Neuronal stem cell (in vitro differentiated cells): ENCODE measurements at regions not wholly inside any gene's neighbourhood (a gene's known extent, or its start where the extent isn't known, plus 50 kb on each side); places are given as distances from the start of the nearest gene placed in this dataset.

ENCODE experiments used
- DNase-seq: peaks from one replicate; pipeline ENCODE4 v3.0.0-alpha.2; 2013; ENCODE audit warnings: low spot score
- H2AFZ ChIP-seq: one replicate; pipeline ENCODE4 v1.6.1; 2013; ENCODE audit warnings: mild to moderate bottlenecking, low read length, inconsistent platforms
- H2AK5ac ChIP-seq: 2 replicates; pipeline ENCODE4 v1.6.1; 2013; ENCODE audit warnings: low read depth, mild to moderate bottlenecking, inconsistent platforms, low read length, moderate library complexity, mixed read lengths
- H2BK120ac ChIP-seq: 2 replicates; pipeline ENCODE4 v1.6.1; 2013; ENCODE audit warnings: low read depth, mild to moderate bottlenecking, inconsistent platforms, low read length, moderate library complexity, mixed read lengths
- H2BK12ac ChIP-seq: one replicate; pipeline ENCODE4 v1.6.1; 2013; ENCODE audit warnings: low read length, inconsistent platforms
- H2BK15ac ChIP-seq: 2 replicates; pipeline ENCODE4 v1.6.1; 2013; ENCODE audit warnings: mild to moderate bottlenecking, low read length, inconsistent platforms, mixed read lengths
- H2BK5ac ChIP-seq: one replicate; pipeline ENCODE4 v1.6.1; 2013; ENCODE audit warnings: inconsistent platforms, mild to moderate bottlenecking, low read length, moderate library complexity
- H3K14ac ChIP-seq: one replicate; pipeline ENCODE4 v1.6.1; 2013; ENCODE audit warnings: low read length, inconsistent platforms
- H3K18ac ChIP-seq: 2 replicates; pipeline ENCODE4 v1.6.1; 2013; ENCODE audit warnings: low read length, inconsistent platforms
- H3K23ac ChIP-seq: 2 replicates; pipeline ENCODE4 v1.6.1; 2013; ENCODE audit warnings: low read depth, mild to moderate bottlenecking, mixed read lengths, low read length, inconsistent platforms; ENCODE audit not compliant: poor library complexity
- H3K27ac ChIP-seq: replicated peaks from 3 replicates; pipeline ENCODE4 v1.5.1; 2013; ENCODE audit warnings: low read length, inconsistent platforms
- H3K27me3 ChIP-seq, 3 experiments: 2 replicates each; pipeline ENCODE4 v1.6.1; 2013; ENCODE audit warnings: low read length in 3 of 3, mild to moderate bottlenecking in 2 of 3, inconsistent platforms in 1 of 3, low read depth in 1 of 3, mixed read lengths in 1 of 3, moderate library complexity in 1 of 3; ENCODE audit not compliant: control insufficient read depth in 3 of 3, insufficient read depth in 3 of 3
- H3K36me3 ChIP-seq, 2 donors: replicated peaks in 1 of 2; 2 replicates each; pipeline ENCODE4 v1.6.1; 2013; ENCODE audit warnings: low read length in 2 of 2; ENCODE audit not compliant: control insufficient read depth in 2 of 2, insufficient read depth in 2 of 2
- H3K4ac ChIP-seq: 2 replicates; pipeline ENCODE4 v1.6.1; 2013; ENCODE audit warnings: inconsistent platforms, mild to moderate bottlenecking, low read length, moderate library complexity
- H3K4me1 ChIP-seq, 2 donors: 1 replicate in 1 of 2; 2 replicates in 1 of 2; pipeline ENCODE4 v1.6.1; 2013; ENCODE audit warnings: low read length in 2 of 2, low read depth in 1 of 2; ENCODE audit not compliant: control insufficient read depth in 2 of 2, insufficient read depth in 1 of 2
- H3K4me2 ChIP-seq: one replicate; pipeline ENCODE4 v1.6.1; 2013; ENCODE audit warnings: mild to moderate bottlenecking, low read length, inconsistent platforms; ENCODE audit not compliant: insufficient read depth, poor library complexity, severe bottlenecking
- H3K4me3 ChIP-seq, 2 donors: 2 replicates each; pipeline ENCODE4 v1.5.1; 2013; ENCODE audit warnings: low read length in 2 of 2, mild to moderate bottlenecking in 2 of 2, inconsistent platforms in 1 of 2, moderate library complexity in 1 of 2
- H3K79me1 ChIP-seq: one replicate; pipeline ENCODE4 v1.6.1; 2013; ENCODE audit warnings: low read depth, mild to moderate bottlenecking, inconsistent platforms, low read length, moderate library complexity
- H3K9ac ChIP-seq: one replicate; pipeline ENCODE4 v1.6.1; 2013; ENCODE audit warnings: mild to moderate bottlenecking, low read depth, low read length, inconsistent platforms; ENCODE audit not compliant: poor library complexity
- H3K9me3 ChIP-seq, 2 donors: replicated peaks in 1 of 2; 2 replicates each; pipeline versions ENCODE3 to v1.6.1; 2013; ENCODE audit warnings: low read length in 2 of 2, mild to moderate bottlenecking in 2 of 2, inconsistent platforms in 1 of 2, low read depth in 1 of 2, mixed read lengths in 1 of 2, moderate library complexity in 1 of 2; ENCODE audit not compliant: control insufficient read depth in 2 of 2, insufficient read depth in 1 of 2
- H4K8ac ChIP-seq: one replicate; pipeline ENCODE4 v1.6.1; 2013; ENCODE audit warnings: low read depth, mild to moderate bottlenecking, inconsistent platforms, low read length, moderate library complexity
- H4K91ac ChIP-seq: one replicate; pipeline ENCODE4 v1.6.1; 2013; ENCODE audit warnings: low read length, low read depth, mild to moderate bottlenecking, inconsistent platforms; ENCODE audit not compliant: poor library complexity
- WGBS, 2 donors: extraction: QIAGEN DNeasy Blood & Tissue Kit; methylation state at CpG; one replicate each; pipeline ENCODE4 v1.1.7; 2013; ENCODE audit warnings: missing lambda C conversion rate in 2 of 2, mixed read lengths in 1 of 2; ENCODE audit not compliant: insufficient read length in 2 of 2, insufficient replicate concordance in 1 of 2; ENCODE audit errors: extremely low coverage in 2 of 2; 5-methylcytosine and 5-hydroxymethylcytosine counted together

DNA sequence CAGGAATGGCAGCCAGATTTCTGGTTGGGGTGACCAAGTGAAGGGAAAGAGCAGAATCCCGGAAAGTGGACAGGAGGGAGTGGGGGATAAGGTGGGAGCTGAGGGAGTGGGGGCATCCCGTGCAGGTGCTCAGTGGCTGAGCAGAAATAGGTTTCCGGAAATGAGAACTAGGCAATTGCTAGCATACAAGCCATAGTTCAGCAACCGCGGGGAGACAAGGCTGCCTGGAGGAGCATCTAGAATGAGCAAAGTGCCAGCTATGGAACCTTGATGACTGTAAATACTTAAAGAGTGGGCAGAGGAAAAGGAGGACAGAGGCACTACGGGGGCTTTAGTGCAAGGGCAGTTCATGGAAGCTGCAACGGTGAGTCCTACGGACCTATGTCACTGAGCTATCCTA is 220.2 kb downstream of the BCL11A start:
- H3K79me1 ChIP-seq, result no peaks in the 10 kb centered on the region
- no peak overlapping the region for H3K14ac ChIP-seq
- H2AFZ ChIP-seq, result no peak overlapping the region
- no peak overlapping the region for H3K18ac ChIP-seq
- no peak overlapping the region for H4K91ac ChIP-seq
- H3K9ac ChIP-seq, result no peak overlapping the region
- no peak overlapping the region for H2BK120ac ChIP-seq
- no peak overlapping the region for H2BK12ac ChIP-seq
- no CpG with 5 or more reads among the region's 8 CpGs for WGBS, 2 donors
- H3K27ac ChIP-seq, result no peak overlapping the region
- no peak overlapping the region for H4K8ac ChIP-seq
- no peaks in the 10 kb centered on the region for H3K36me3 ChIP-seq
- H3K4me3 ChIP-seq, result no peak overlapping the region
- H3K4ac ChIP-seq, result no peak overlapping the region
- no peak overlapping the region for H2BK5ac ChIP-seq
- no peak overlapping the region for H2AK5ac ChIP-seq
- H3K9me3 ChIP-seq, result no peaks in the 10 kb centered on the region
- no peak overlapping the region for H2BK15ac ChIP-seq
- H3K27me3 ChIP-seq, result no peaks in the 10 kb centered on the region
- DNase-seq, result no peak
- peaks cover 0 to 4% of the 10 kb centered on the region in 2 donors for H3K4me1 ChIP-seq
- no peak overlapping the region for H3K23ac ChIP-seq
- H3K4me2 ChIP-seq, result no peak overlapping the region

DNA sequence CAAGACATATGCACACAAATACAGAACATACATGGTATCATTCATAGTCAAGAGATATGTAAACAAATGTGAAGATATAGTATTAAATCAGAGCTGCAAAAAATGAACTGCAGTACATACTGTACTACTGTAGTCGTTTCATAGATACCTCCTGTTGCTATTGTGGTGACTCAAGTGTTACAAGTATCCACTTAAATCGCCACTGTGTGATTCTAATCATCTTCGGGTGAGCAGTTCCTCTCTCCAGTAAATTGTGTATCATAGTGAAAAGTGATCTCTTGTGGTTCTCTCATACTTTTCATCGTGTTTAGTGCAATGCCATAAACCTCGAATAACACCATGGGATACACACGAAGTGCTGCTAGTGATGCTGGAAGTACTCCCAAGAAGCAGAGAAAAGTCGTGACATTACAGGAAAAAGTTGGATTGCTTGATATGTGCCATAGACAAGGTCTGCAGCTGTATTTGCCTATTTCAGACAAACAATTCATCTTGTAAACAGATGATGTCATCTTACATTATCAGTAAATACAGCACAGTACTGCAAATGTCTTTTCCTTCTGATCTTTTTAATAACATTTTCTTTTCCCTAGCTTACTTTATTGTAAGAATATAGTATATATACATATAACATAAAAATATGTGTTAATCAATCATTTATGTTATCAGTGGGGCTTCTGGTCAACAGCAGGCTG is 222.2 kb downstream of the BCL11A start:
- Histone ChIP-seq H3K27me3 (no peaks in the 10 kb centered on the region), H2BK12ac (no peak overlapping the region), H3K4me2 (no peak overlapping the region), H2BK15ac (no peak overlapping the region), H2BK120ac (no peak overlapping the region), H3K4me1 (peaks cover 0 to 2% of the 10 kb centered on the region in 2 donors), H4K8ac (no peak overlapping the region), H3K14ac (no peak overlapping the region), H3K9me3 (peaks cover 0 to 2% of the 10 kb centered on the region in 2 donors), H2AK5ac (no peak overlapping the region), H3K4ac (no peak overlapping the region), H2AFZ (no peak overlapping the region), H4K91ac (no peak overlapping the region), H3K36me3 (no peaks in the 10 kb centered on the region), H3K23ac (no peak overlapping the region), H3K79me1 (no peaks in the 10 kb centered on the region), H2BK5ac (no peak overlapping the region), H3K4me3 (no peak overlapping the region), H3K9ac (no peak overlapping the region), H3K18ac (no peak overlapping the region), H3K27ac (no peak overlapping the region)
- no peak for DNase-seq
- WGBS, 2 donors, result no CpG with 5 or more reads among the region's 7 CpGs

DNA sequence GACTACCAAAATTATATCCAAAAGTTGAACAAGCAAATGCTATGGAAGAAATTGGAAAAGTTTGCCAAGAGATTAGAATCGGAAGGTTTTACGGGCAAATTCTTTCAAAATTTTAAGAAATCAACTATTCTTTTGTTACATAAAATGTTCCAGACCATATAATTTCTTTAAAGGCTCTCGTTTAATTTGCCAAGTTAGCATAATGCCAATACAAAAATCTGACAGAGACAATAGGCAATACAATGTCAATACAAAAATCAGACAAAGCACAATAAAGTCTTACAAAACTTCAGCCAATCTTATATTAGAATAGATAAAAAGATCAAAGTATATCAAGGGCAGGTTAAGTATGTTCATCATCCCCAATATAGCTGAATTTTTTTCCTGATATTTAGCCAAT is 224.2 kb downstream of the BCL11A start:
- no CpG with 5 or more reads among the region's 3 CpGs for WGBS, 2 donors
- no peak overlapping the region for H4K8ac ChIP-seq

GRCh38 chr2:60324536-60324935 is 228.9 kb downstream of the BCL11A start:
- no peak overlapping the region for H3K4me2 ChIP-seq
- no peak overlapping the region for H4K91ac ChIP-seq
- H2BK12ac ChIP-seq, result no peak overlapping the region
- H2BK120ac ChIP-seq, result no peak overlapping the region
- H3K4me3 ChIP-seq, result no peak overlapping the region
- peaks cover 0 to 2% of the 10 kb centered on the region in 2 donors for H3K9me3 ChIP-seq
- H3K23ac ChIP-seq, result no peak overlapping the region
- no peak overlapping the region for H2AFZ ChIP-seq
- no peak overlapping the region for H3K27ac ChIP-seq
- no peaks in the 10 kb centered on the region for H3K36me3 ChIP-seq
- no peak overlapping the region for H3K9ac ChIP-seq
- peaks cover 0 to 4% of the 10 kb centered on the region in 2 donors for H3K4me1 ChIP-seq
- H4K8ac ChIP-seq, result no peak overlapping the region
- WGBS, 2 donors, result no CpG with 5 or more reads among the region's 5 CpGs
- no peaks in the 10 kb centered on the region for H3K27me3 ChIP-seq
- H2BK15ac ChIP-seq, result no peak overlapping the region
- H2BK5ac ChIP-seq, result no peak overlapping the region
- H3K18ac ChIP-seq, result no peak overlapping the region
- no peaks in the 10 kb centered on the region for H3K79me1 ChIP-seq
- DNase-seq, result no peak
- no peak overlapping the region for H3K4ac ChIP-seq
- H2AK5ac ChIP-seq, result no peak overlapping the region
- no peak overlapping the region for H3K14ac ChIP-seq

More for the DNA sequence above, 224.2 kb downstream of the BCL11A start:
- Histone ChIP-seq H3K4me2 (no peak overlapping the region), H4K91ac (no peak overlapping the region), H3K27me3 (no peaks in the 10 kb centered on the region), H3K18ac (no peak overlapping the region), H2BK12ac (no peak overlapping the region), H3K79me1 (no peaks in the 10 kb centered on the region), H3K27ac (no peak overlapping the region), H3K36me3 (no peaks in the 10 kb centered on the region), H3K4me1 (no peaks in the 10 kb centered on the region), H2AFZ (no peak overlapping the region), H2AK5ac (no peak overlapping the region), H3K4me3 (no peak overlapping the region), H3K23ac (no peak overlapping the region), H2BK5ac (no peak overlapping the region), H3K9me3 (peaks cover 0 to 2% of the 10 kb centered on the region in 2 donors), H3K4ac (no peak overlapping the region), H3K9ac (no peak overlapping the region), H3K14ac (no peak overlapping the region), H2BK15ac (no peak overlapping the region), H2BK120ac (no peak overlapping the region)
- DNase-seq, result no peak
